Hematopoietic multipotent progenitor cell treated with erythropoietin and hydrocortisone succinate and interleukin-3 and kit ligand, for 6 days (in vitro differentiated cells): ENCODE measurements at regions not wholly inside any gene's neighbourhood (a gene's known extent, or its start where the extent isn't known, plus 50 kb on each side); places are given as distances from the start of the nearest gene placed in this dataset.
A peak's percentile ranks its signal among the peaks of the same experiment; 100 is the strongest.

Experiments used
- DNase-seq: peaks from one replicate; pipeline ENCODE4 v3.0.0-alpha.2; 2015

- DNase-seq, result no peak
Observed at GRCh38 chr3:84680700-84681099, 278.1 kb upstream of the CADM2 start.

- no peak for DNase-seq
Observed at GRCh38 chr3:84683493-84683892, 275.3 kb upstream of the CADM2 start.

- no peak for DNase-seq
Observed at GRCh38 chr3:84685467-84685866, 273.3 kb upstream of the CADM2 start.

GRCh38 chr3:84692261-84692660 lies 266.5 kb upstream of the CADM2 start:
- DNase-seq, result no peak

- peak; percentile 2 for DNase-seq
Observed at GRCh38 chr3:84710288-84710687, 248.5 kb upstream of the CADM2 start.

- no peak for DNase-seq
Observed at GRCh38 chr3:84717894-84718293, 240.9 kb upstream of the CADM2 start.

- DNase-seq, result no peak
Observed at GRCh38 chr3:84724877-84725276, 233.9 kb upstream of the CADM2 start.

- no peak for DNase-seq
Observed at GRCh38 chr3:84727616-84728015, 231.2 kb upstream of the CADM2 start.

GRCh38 chr3:84734731-84735130 lies 224.1 kb upstream of the CADM2 start:
- peak; percentile 7 for DNase-seq

GRCh38 chr3:84738086-84738485 lies 220.7 kb upstream of the CADM2 start:
- no peak for DNase-seq

- DNase-seq, result no peak
Observed at GRCh38 chr3:84742915-84743425, 215.8 kb upstream of the CADM2 start.

GRCh38 chr3:84744130-84744529 lies 214.7 kb upstream of the CADM2 start:
- no peak for DNase-seq

- no peak for DNase-seq
Observed at GRCh38 chr3:84755860-84756259, 202.9 kb upstream of the CADM2 start.

GRCh38 chr3:84759361-84759760 lies 199.4 kb upstream of the CADM2 start:
- no peak for DNase-seq

- DNase-seq, result no peak
Observed at GRCh38 chr3:84772841-84773240, 185.9 kb upstream of the CADM2 start.

GRCh38 chr3:84783281-84783680 lies 175.5 kb upstream of the CADM2 start:
- DNase-seq, result no peak

GRCh38 chr3:84789961-84790360 lies 168.8 kb upstream of the CADM2 start:
- DNase-seq, result peak; percentile 28

- DNase-seq, result no peak
Observed at GRCh38 chr3:84806958-84807357, 151.8 kb upstream of the CADM2 start.

GRCh38 chr3:84820126-84820525 lies 138.7 kb upstream of the CADM2 start:
- no peak for DNase-seq

- DNase-seq, result no peak
Observed at GRCh38 chr3:84820906-84821305, 137.9 kb upstream of the CADM2 start.

GRCh38 chr3:84825817-84826216 lies 133.0 kb upstream of the CADM2 start:
- no peak for DNase-seq

GRCh38 chr3:84830476-84830875 lies 128.3 kb upstream of the CADM2 start:
- DNase-seq, result no peak

- no peak for DNase-seq
Observed at GRCh38 chr3:84835366-84835765, 123.4 kb upstream of the CADM2 start.

GRCh38 chr3:84836961-84837360 lies 121.8 kb upstream of the CADM2 start:
- peak; percentile 6 for DNase-seq

- DNase-seq, result no peak
Observed at GRCh38 chr3:84877092-84877491, 81.7 kb upstream of the CADM2 start.

GRCh38 chr3:84881288-84881687 lies 77.5 kb upstream of the CADM2 start:
- DNase-seq, result no peak
